ENCODE measurements at regions not wholly inside any gene's neighbourhood (a gene's known extent, or its start where the extent isn't known, plus 50 kb on each side); places are given as distances from the start of the nearest gene placed in this dataset.

- POLR2A ChIA-PET: no interaction called here
- TF ChIP-seq CTCF (IDR thresholded peaks at IDR 0.05; ENCODE audit: control extremely low read depth, extremely low read depth, low read depth, missing control alignments): no peak
- no peak for DNase-seq (ENCODE audit: extremely low spot score)
- CTCF ChIA-PET: interaction anchor here (2.5 kb wide), 1 partner anchor 10 kb away, joined by 9 read pairs; no protein-coding TSS in a partner anchor
Observed at GRCh38 chr4:135319685-135320084, 1118.1 kb upstream of the PABPC4L start.

GRCh38 chr4:135316266-135316779, 1114.7 kb upstream of the PABPC4L start:
- ChIA-PET CTCF (no interaction called here), POLR2A (no interaction called here)
- no peak for TF ChIP-seq CTCF (IDR thresholded peaks at IDR 0.05; ENCODE audit: control extremely low read depth, extremely low read depth, low read depth, missing control alignments)
- DNase-seq (ENCODE audit: extremely low spot score): no peak

- no peak for DNase-seq (ENCODE audit: extremely low spot score)
- POLR2A ChIA-PET: no interaction called here
- no peak for TF ChIP-seq CTCF (IDR thresholded peaks at IDR 0.05; ENCODE audit: control extremely low read depth, extremely low read depth, low read depth, missing control alignments)
- CTCF ChIA-PET: interaction anchor here (1.3 kb wide), 1 partner anchor 9 kb away, joined by 6 read pairs; no protein-coding TSS in a partner anchor
Observed at GRCh38 chr4:135290136-135290535, 1088.5 kb upstream of the PABPC4L start.

GRCh38 chr4:135283934-135284333, 1082.3 kb upstream of the PABPC4L start:
- no peak for TF ChIP-seq CTCF (IDR thresholded peaks at IDR 0.05; ENCODE audit: control extremely low read depth, extremely low read depth, low read depth, missing control alignments)
- DNase-seq (ENCODE audit: extremely low spot score): no peak
- ChIA-PET CTCF (no interaction called here), POLR2A (no interaction called here)

- POLR2A ChIA-PET: no interaction called here
Observed at GRCh38 chr4:135282676-135283075, 1081.1 kb upstream of the PABPC4L start.

GRCh38 chr4:135281230-135281629, 1079.6 kb upstream of the PABPC4L start:
- no peak for TF ChIP-seq CTCF (IDR thresholded peaks at IDR 0.05; ENCODE audit: control extremely low read depth, extremely low read depth, low read depth, missing control alignments)
- CTCF ChIA-PET: interaction anchor here (1.4 to 1.5 kb wide), 2 partner anchors 8 to 23 kb away, joined by 4 to 6 read pairs; no protein-coding TSS in a partner anchor
- DNase-seq (ENCODE audit: extremely low spot score): no peak
- POLR2A ChIA-PET: no interaction called here

More at GRCh38 chr4:135282676-135283075, 1081.1 kb upstream of the PABPC4L start:
- CTCF ChIA-PET: no interaction called here
- no peak for TF ChIP-seq CTCF (IDR thresholded peaks at IDR 0.05; ENCODE audit: control extremely low read depth, extremely low read depth, low read depth, missing control alignments)
- DNase-seq (ENCODE audit: extremely low spot score): no peak
